Pancreas (tissue), 10 donors: ENCODE measurements at regions not wholly inside any gene's neighbourhood (a gene's known extent, or its start where the extent isn't known, plus 50 kb on each side); places are given as distances from the start of the nearest gene placed in this dataset.

Source experiments
- ATAC-seq, 4 donors: fragments of 200-7000 bp; cut with Tn5 transposase; one replicate each; pipeline versions ENCODE4 v1.8.0 to v1.9.1; 2020; ENCODE audit warnings: mild to moderate bottlenecking in 4 of 4, moderate library complexity in 4 of 4
- DNase-seq, 6 donors: peaks; one replicate each; pipeline ENCODE4 v3.0.0-alpha.2; 2020
- FAIRE-seq: peaks from 2 replicates; lab custom pipeline; 2012; peaks lifted over from hg19 to GRCh38; lab: Jason Lieb, UNC
- H3K27ac ChIP-seq, 4 donors: fragments of 200-600 bp; sonication (generic); 1 replicate in 3 of 4; 2 replicates in 1 of 4; pipeline versions ENCODE4 v1.5.0 to v1.8.0; 2020
- H3K27me3 ChIP-seq, 4 donors: fragments of 200-600 bp; one replicate each; pipeline ENCODE4 v1.8.0; 2021
- H3K36me3 ChIP-seq, 3 donors: fragments of 200-600 bp; sonication (generic) in 1 of 3; one replicate each; pipeline versions ENCODE4 v1.5.0 to v1.8.0; 2020 to 2021
- H3K4me1 ChIP-seq, 3 donors: fragments of 200-600 bp; one replicate each; pipeline ENCODE4 v1.8.0; 2021
- H3K4me3 ChIP-seq, 4 donors: fragments of 200-600 bp; sonication (generic) in 2 of 4; one replicate each; pipeline versions ENCODE4 v1.5.0 to v1.8.0; 2020 to 2021
- H3K9me3 ChIP-seq, 4 donors: fragments of 200-600 bp; one replicate each; pipeline ENCODE4 v1.8.0; 2021
- CTCF ChIP-seq, 4 donors: fragments of 200-600 bp; sonication (generic) in 3 of 4; IDR thresholded peaks; one replicate each; pipeline versions ENCODE4 v1.5.0 to v1.8.0; 2021; ENCODE audit warnings: antibody characterized with exemption in 4 of 4
- WGBS, 2 donors: extraction: QIAGEN DNeasy Blood & Tissue Kit; methylation state at CpG; one replicate each; pipeline ENCODE4 v1.1.7; 2013; 5-methylcytosine and 5-hydroxymethylcytosine counted together
- intact Hi-C, 3 donors: fragments of 100-400 bp; cut with DNase I; formaldehyde crosslinking; loops; one replicate each; pipeline versions ENCODE4 v1.11.1 to v1.14.2; 2022
- donor health status: healthy with polysubstance abuse.
- donor health status: DM: no; HTN: no; CAD: no; lungs with moderate emphysema.
- donor health status: DM: no; HTN: no; CAD: no.
- donor health status: control.
- donor health status: control.
- donor health status: Bipolar disorder and iron deficiency.
- donor health status: DM: yes; HTN: yes; CAD: no.
- donor health status: DM: no; HTN: no; CAD: no.
- donor health status: DM: no; HTN: no; CAD: no.
- donor health status: DM: yes; HTN: yes; CAD: no.

GRCh38 chr1:187498028-187498427 is 669.3 kb downstream of the PLA2G4A start:
- intact Hi-C loops, result no loop called here
- Histone ChIP-seq H3K36me3 (no peaks in the 10 kb centered on the region), H3K4me3 (no peak overlapping the region), H3K27ac (no peak overlapping the region), H3K27me3 (no peaks in the 10 kb centered on the region), H3K9me3 (no peaks in the 10 kb centered on the region), H3K4me1 (no peaks in the 10 kb centered on the region)
- ATAC-seq (no peak), FAIRE-seq (no peak), DNase-seq (no peak)
- TF ChIP-seq CTCF (IDR thresholded peaks at IDR 0.05), result no peak
- 25 to 26% methylated on average over 1 of the region's 1 CpG for WGBS, 2 donors

GRCh38 chr1:187504779-187505178 is 676.0 kb downstream of the PLA2G4A start:
- no peaks in the 10 kb centered on the region for H3K9me3 ChIP-seq
- ATAC-seq (no peak), DNase-seq (no peak), FAIRE-seq (no peak)
- no peaks in the 10 kb centered on the region for H3K27me3 ChIP-seq
- no peak overlapping the region for H3K4me3 ChIP-seq
- TF ChIP-seq CTCF (IDR thresholded peaks at IDR 0.05), result no peak
- H3K36me3 ChIP-seq, result no peaks in the 10 kb centered on the region
- H3K27ac ChIP-seq, result no peak overlapping the region
- no peaks in the 10 kb centered on the region for H3K4me1 ChIP-seq
- intact Hi-C loops, result no loop called here

- intact Hi-C loops, result no loop called here
These were observed 680.3 kb downstream of the PLA2G4A start for GRCh38 chr1:187509091-187509490.

GRCh38 chr1:187513190-187513589 is 684.4 kb downstream of the PLA2G4A start:
- intact Hi-C loops, result no loop called here
- TF ChIP-seq CTCF (IDR thresholded peaks at IDR 0.05), result no peak
- no peak for FAIRE-seq

More at GRCh38 chr1:187509091-187509490, 680.3 kb downstream of the PLA2G4A start:
- no peaks in the 10 kb centered on the region for H3K36me3 ChIP-seq
- no peaks in the 10 kb centered on the region for H3K27me3 ChIP-seq
- H3K4me1 ChIP-seq, result no peaks in the 10 kb centered on the region
- FAIRE-seq (no peak), ATAC-seq (no peak), DNase-seq (no peak)
- TF ChIP-seq CTCF (IDR thresholded peaks at IDR 0.05), result no peak
- no peak overlapping the region for H3K4me3 ChIP-seq
- H3K27ac ChIP-seq, result no peak overlapping the region
- no peaks in the 10 kb centered on the region for H3K9me3 ChIP-seq

GRCh38 chr1:187514110-187514509 is 685.4 kb downstream of the PLA2G4A start:
- no peaks in the 10 kb centered on the region for H3K36me3 ChIP-seq
- H3K27ac ChIP-seq, result no peak overlapping the region
- FAIRE-seq, result no peak
- H3K4me1 ChIP-seq, result peaks cover 0 to 4% (median 0%) of the 10 kb centered on the region in 3 donors
- no peak overlapping the region for H3K4me3 ChIP-seq
- H3K9me3 ChIP-seq, result no peaks in the 10 kb centered on the region
- WGBS, 2 donors, result 89 to 96% methylated on average over 3 of the region's 3 CpGs
- TF ChIP-seq CTCF (IDR thresholded peaks at IDR 0.05), result no peak
- no peaks in the 10 kb centered on the region for H3K27me3 ChIP-seq
- no peak for DNase-seq
- intact Hi-C loops, result no loop called here
- no peak for ATAC-seq

More at GRCh38 chr1:187513190-187513589, 684.4 kb downstream of the PLA2G4A start:
- no peak for ATAC-seq
- no peak overlapping the region for H3K27ac ChIP-seq
- no peaks in the 10 kb centered on the region for H3K9me3 ChIP-seq
- no peaks in the 10 kb centered on the region for H3K36me3 ChIP-seq
- H3K27me3 ChIP-seq, result no peaks in the 10 kb centered on the region
- 77 to 93% methylated on average over 5 of the region's 5 CpGs for WGBS, 2 donors
- no peak for DNase-seq
- H3K4me1 ChIP-seq, result peaks cover 0 to 4% (median 0%) of the 10 kb centered on the region in 3 donors
- H3K4me3 ChIP-seq, result no peak overlapping the region
